ENCODE measurements at regions not wholly inside any gene's neighbourhood (a gene's known extent, or its start where the extent isn't known, plus 50 kb on each side); places are given as distances from the start of the nearest gene placed in this dataset.

DNA sequence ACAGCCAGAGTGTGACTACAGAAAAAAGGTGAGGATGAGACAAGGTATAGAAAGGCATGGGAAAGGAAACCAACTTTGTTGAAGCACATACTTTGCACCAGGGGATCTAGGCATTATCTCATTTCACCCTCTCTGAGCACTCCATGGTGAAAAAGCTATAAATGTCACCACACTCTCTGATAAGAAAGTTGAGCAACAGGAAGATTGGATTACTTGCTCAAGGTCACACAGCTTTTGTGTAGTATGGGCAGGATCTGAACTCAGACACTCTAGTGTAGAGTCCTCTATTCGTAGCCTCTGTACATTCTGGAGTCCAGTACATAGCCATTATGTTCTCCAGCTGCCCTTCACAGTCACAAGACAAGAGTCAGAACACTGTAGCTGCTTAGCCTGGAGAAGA, 163.4 kb upstream of the SEMA6D start:
- intact Hi-C loops (cut with micrococcal nuclease; ENCODE audit: unreplicated experiment) (no loop called here), in situ Hi-C loops (cut with MboI) (no loop called here)
- H3K9me3 ChIP-seq (replicated peaks; ENCODE audit: control insufficient read depth, insufficient read depth, low read length), result no peaks in the 10 kb centered on the region
- no peak overlapping the region for H2AFZ ChIP-seq (ENCODE audit: control insufficient read depth, low read depth, low read length)
- no peak overlapping the region for H3K4me2 ChIP-seq (ENCODE audit: control insufficient read depth, insufficient read depth)
- ChIA-PET SMC1A (ENCODE audit: uncharacterized antibody, unreplicated experiment) (no interaction called here), RAD21 (ENCODE audit: unreplicated experiment) (no interaction called here), POLR2A (no interaction called here), CTCF (no interaction called here)
- no peaks in the 10 kb centered on the region for H3K36me3 ChIP-seq (ENCODE audit: control insufficient read depth in 2 of 2, insufficient read depth in 2 of 2, low read length in 1 of 2)
- FAIRE-seq (no peak), DNase-seq (ENCODE audit: low read depth, low spot score) (no peak), ATAC-seq (no peak)
- no peaks in the 10 kb centered on the region for H3K27me3 ChIP-seq (replicated peaks in 1 of 2; ENCODE audit: control insufficient read depth in 2 of 2, insufficient read depth in 2 of 2, low read length in 1 of 2)
- TF ChIP-seq STAT3 (IDR thresholded peaks at IDR 0.05; ENCODE audit: low read depth, low read length), result no peak
- no peak for TF ChIP-seq RBBP5 (conservative IDR thresholded peaks at IDR 0.05)
- TF ChIP-seq, protein P1, sequence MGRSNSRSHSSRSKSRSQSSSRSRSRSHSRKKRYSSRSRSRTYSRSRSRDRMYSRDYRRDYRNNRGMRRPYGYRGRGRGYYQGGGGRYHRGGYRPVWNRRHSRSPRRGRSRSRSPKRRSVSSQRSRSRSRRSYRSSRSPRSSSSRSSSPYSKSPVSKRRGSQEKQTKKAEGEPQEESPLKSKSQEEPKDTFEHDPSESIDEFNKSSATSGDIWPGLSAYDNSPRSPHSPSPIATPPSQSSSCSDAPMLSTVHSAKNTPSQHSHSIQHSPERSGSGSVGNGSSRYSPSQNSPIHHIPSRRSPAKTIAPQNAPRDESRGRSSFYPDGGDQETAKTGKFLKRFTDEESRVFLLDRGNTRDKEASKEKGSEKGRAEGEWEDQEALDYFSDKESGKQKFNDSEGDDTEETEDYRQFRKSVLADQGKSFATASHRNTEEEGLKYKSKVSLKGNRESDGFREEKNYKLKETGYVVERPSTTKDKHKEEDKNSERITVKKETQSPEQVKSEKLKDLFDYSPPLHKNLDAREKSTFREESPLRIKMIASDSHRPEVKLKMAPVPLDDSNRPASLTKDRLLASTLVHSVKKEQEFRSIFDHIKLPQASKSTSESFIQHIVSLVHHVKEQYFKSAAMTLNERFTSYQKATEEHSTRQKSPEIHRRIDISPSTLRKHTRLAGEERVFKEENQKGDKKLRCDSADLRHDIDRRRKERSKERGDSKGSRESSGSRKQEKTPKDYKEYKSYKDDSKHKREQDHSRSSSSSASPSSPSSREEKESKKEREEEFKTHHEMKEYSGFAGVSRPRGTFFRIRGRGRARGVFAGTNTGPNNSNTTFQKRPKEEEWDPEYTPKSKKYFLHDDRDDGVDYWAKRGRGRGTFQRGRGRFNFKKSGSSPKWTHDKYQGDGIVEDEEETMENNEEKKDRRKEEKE (IDR thresholded peaks at IDR 0.05), result no peak
- WGBS (ENCODE audit: insufficient coverage, insufficient replicate concordance, low lambda C conversion rate, missing lambda C conversion rate), result 10% methylated on average over 1 of the region's 1 CpG
- no peaks in the 10 kb centered on the region for H4K20me1 ChIP-seq (ENCODE audit: control insufficient read depth, insufficient read depth)
- H3K4me3 ChIP-seq, result no peak overlapping the region
- H3K27ac ChIP-seq (ENCODE audit: control insufficient read depth, insufficient read depth), result no peak overlapping the region
- no peak overlapping the region for H3K9ac ChIP-seq (ENCODE audit: control insufficient read depth, insufficient read depth, low read length)
- no peaks in the 10 kb centered on the region for H3K4me1 ChIP-seq (ENCODE audit: control insufficient read depth, insufficient read depth, low read length)
- no peaks in the 10 kb centered on the region for H3K79me2 ChIP-seq (ENCODE audit: control insufficient read depth, insufficient read depth, low read length)
- BruUV-seq (replicated peaks), result no TSS peak

DNA sequence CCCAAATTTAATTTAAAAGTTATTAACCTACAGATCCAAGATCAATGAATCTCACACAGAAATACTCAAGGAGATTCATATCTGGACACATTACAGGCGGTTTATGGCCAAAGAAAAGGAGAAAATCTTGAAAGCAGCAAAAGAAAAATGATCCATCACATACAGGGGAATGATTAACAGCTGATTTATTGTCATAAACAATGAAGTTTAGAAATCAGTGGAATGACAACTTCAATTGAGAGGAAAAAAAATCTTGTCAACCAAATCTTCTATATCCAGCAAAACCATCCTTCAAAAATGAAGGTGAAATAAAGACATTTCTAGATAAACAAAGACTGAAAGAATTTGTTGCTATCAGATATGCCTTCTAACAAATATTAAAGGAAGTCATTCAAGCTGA, 156.2 kb upstream of the SEMA6D start:
- H3K79me2 ChIP-seq (ENCODE audit: control insufficient read depth, insufficient read depth, low read length), result no peaks in the 10 kb centered on the region
- RAD21 ChIA-PET (ENCODE audit: unreplicated experiment), result no interaction called here
- TF ChIP-seq PML (IDR thresholded peaks at IDR 0.05; ENCODE audit: low read length), result no peak
- no peak for TF ChIP-seq ATF7 (IDR thresholded peaks at IDR 0.05; ENCODE audit: low read depth)
- TF ChIP-seq MEF2A (IDR thresholded peaks at IDR 0.05; ENCODE audit: insufficient read depth, low read depth, low read length), result no peak
- no peak for TF ChIP-seq BACH1 (IDR thresholded peaks at IDR 0.05; ENCODE audit: borderline replicate concordance)
- TF ChIP-seq RFX5 (IDR thresholded peaks at IDR 0.05; ENCODE audit: low read depth, low read length), result no peak
- TF ChIP-seq SUZ12 (IDR thresholded peaks at IDR 0.05; ENCODE audit: unreplicated experiment), result no peak
- TF ChIP-seq, protein P2, sequence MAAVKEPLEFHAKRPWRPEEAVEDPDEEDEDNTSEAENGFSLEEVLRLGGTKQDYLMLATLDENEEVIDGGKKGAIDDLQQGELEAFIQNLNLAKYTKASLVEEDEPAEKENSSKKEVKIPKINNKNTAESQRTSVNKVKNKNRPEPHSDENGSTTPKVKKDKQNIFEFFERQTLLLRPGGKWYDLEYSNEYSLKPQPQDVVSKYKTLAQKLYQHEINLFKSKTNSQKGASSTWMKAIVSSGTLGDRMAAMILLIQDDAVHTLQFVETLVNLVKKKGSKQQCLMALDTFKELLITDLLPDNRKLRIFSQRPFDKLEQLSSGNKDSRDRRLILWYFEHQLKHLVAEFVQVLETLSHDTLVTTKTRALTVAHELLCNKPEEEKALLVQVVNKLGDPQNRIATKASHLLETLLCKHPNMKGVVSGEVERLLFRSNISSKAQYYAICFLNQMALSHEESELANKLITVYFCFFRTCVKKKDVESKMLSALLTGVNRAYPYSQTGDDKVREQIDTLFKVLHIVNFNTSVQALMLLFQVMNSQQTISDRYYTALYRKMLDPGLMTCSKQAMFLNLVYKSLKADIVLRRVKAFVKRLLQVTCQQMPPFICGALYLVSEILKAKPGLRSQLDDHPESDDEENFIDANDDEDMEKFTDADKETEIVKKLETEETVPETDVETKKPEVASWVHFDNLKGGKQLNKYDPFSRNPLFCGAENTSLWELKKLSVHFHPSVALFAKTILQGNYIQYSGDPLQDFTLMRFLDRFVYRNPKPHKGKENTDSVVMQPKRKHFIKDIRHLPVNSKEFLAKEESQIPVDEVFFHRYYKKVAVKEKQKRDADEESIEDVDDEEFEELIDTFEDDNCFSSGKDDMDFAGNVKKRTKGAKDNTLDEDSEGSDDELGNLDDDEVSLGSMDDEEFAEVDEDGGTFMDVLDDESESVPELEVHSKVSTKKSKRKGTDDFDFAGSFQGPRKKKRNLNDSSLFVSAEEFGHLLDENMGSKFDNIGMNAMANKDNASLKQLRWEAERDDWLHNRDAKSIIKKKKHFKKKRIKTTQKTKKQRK (IDR thresholded peaks at IDR 0.05; ENCODE audit: low read depth, low read length), result no peak
- TF ChIP-seq ZZZ3 (IDR thresholded peaks at IDR 0.05; ENCODE audit: control insufficient read depth, insufficient read length, low read depth), result no peak
- no peak for TF ChIP-seq RELA (IDR thresholded peaks at IDR 0.05; ENCODE audit: borderline replicate concordance, partially characterized antibody)
- TF ChIP-seq, protein P3, sequence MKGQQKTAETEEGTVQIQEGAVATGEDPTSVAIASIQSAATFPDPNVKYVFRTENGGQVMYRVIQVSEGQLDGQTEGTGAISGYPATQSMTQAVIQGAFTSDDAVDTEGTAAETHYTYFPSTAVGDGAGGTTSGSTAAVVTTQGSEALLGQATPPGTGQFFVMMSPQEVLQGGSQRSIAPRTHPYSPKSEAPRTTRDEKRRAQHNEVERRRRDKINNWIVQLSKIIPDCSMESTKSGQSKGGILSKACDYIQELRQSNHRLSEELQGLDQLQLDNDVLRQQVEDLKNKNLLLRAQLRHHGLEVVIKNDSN (IDR thresholded peaks at IDR 0.05; ENCODE audit: borderline replicate concordance, extremely low read length, insufficient read depth, low read depth, low read length), result no peak

More for the DNA sequence above, 156.2 kb upstream of the SEMA6D start:
- H3K36me3 ChIP-seq (ENCODE audit: control insufficient read depth in 2 of 2, insufficient read depth in 2 of 2, low read length in 1 of 2), result no peaks in the 10 kb centered on the region
- no peaks in the 10 kb centered on the region for H3K27me3 ChIP-seq (replicated peaks in 1 of 2; ENCODE audit: control insufficient read depth in 2 of 2, insufficient read depth in 2 of 2, low read length in 1 of 2)
- no peaks in the 10 kb centered on the region for H3K9me3 ChIP-seq (replicated peaks; ENCODE audit: control insufficient read depth, insufficient read depth, low read length)
- no peak overlapping the region for H3K4me3 ChIP-seq
- no peaks in the 10 kb centered on the region for H3K4me1 ChIP-seq (ENCODE audit: control insufficient read depth, insufficient read depth, low read length)
- BruUV-seq (replicated peaks), result no TSS peak
- no peak overlapping the region for H3K4me2 ChIP-seq (ENCODE audit: control insufficient read depth, insufficient read depth)
- SMC1A ChIA-PET (ENCODE audit: uncharacterized antibody, unreplicated experiment), result no interaction called here
- intact Hi-C loops (cut with micrococcal nuclease; ENCODE audit: unreplicated experiment) (no loop called here), in situ Hi-C loops (cut with MboI) (loop anchor here (10.0 kb wide), 1 partner anchor 56 kb away; no protein-coding TSS in a partner anchor)
- H3K27ac ChIP-seq (ENCODE audit: control insufficient read depth, insufficient read depth), result no peak overlapping the region
- H4K20me1 ChIP-seq (ENCODE audit: control insufficient read depth, insufficient read depth), result no peaks in the 10 kb centered on the region
- POLR2A ChIA-PET, result no interaction called here
- DNase-seq (ENCODE audit: low read depth, low spot score) (no peak), FAIRE-seq (no peak), ATAC-seq (no peak)
- H3K9ac ChIP-seq (ENCODE audit: control insufficient read depth, insufficient read depth, low read length), result no peak overlapping the region
- WGBS (ENCODE audit: insufficient coverage, insufficient replicate concordance, low lambda C conversion rate, missing lambda C conversion rate), result 0% methylated on average over 1 of the region's 1 CpG
- no peak overlapping the region for H2AFZ ChIP-seq (ENCODE audit: control insufficient read depth, low read depth, low read length)
- CTCF ChIA-PET, result no interaction called here

All from GM12878 (cell line).